Tibial artery (tissue), 4 donors: ENCODE measurements at regions not wholly inside any gene's neighbourhood (a gene's known extent, or its start where the extent isn't known, plus 50 kb on each side); places are given as distances from the start of the nearest gene placed in this dataset.

Source experiments
- DNase-seq, 2 donors: peaks; one replicate each; pipeline ENCODE4 v3.0.0-alpha.2; 2019
- H3K27ac ChIP-seq, 2 donors: fragments of 200-600 bp; sonication (generic) in 1 of 2; 1 replicate in 1 of 2; 2 replicates in 1 of 2; pipeline ENCODE4 v1.5.1; 2018 to 2019; ENCODE audit warnings: mild to moderate bottlenecking in 1 of 2
- H3K27me3 ChIP-seq, 2 donors: fragments of 200-600 bp; sonication (generic) in 1 of 2; one replicate each; pipeline versions ENCODE4 v1.5.1 to v1.6.0; 2016 to 2019
- H3K36me3 ChIP-seq, 3 donors: fragments of 200-600 bp; sonication (generic) in 2 of 3; one replicate each; pipeline ENCODE4 v1.5.1; 2016 to 2019; ENCODE audit warnings: mild to moderate bottlenecking in 2 of 3
- H3K4me1 ChIP-seq, 4 donors: fragments of 200-600 bp; sonication (generic) in 2 of 4; 1 replicate in 3 of 4; 2 replicates in 1 of 4; pipeline ENCODE4 v1.5.1; 2016 to 2019
- H3K4me3 ChIP-seq, 2 donors: fragments of 200-600 bp; sonication (generic) in 1 of 2; 1 replicate in 1 of 2; 2 replicates in 1 of 2; pipeline ENCODE4 v1.5.1; 2018 to 2019; ENCODE audit warnings: mild to moderate bottlenecking in 2 of 2
- H3K9me3 ChIP-seq, 3 donors: fragments of 200-600 bp; sonication (generic) in 1 of 3; one replicate each; pipeline ENCODE4 v1.5.1; 2016 to 2019
- intact Hi-C: fragments of 100-400 bp; cut with DNase I; formaldehyde crosslinking; loops from one replicate; pipeline ENCODE4 v1.15.0; 2023; ENCODE audit warnings: low total_unique reads
- TF ChIP-seq, protein P1 (sequence below), 2 experiments: fragments of 200-600 bp in 1 of 2; fragments of 450-650 bp in 1 of 2; IDR thresholded peaks; one replicate each; pipeline ENCODE4 v1.5.1; 2017 to 2019; ENCODE audit warnings: antibody characterized with exemption in 2 of 2, mild to moderate bottlenecking in 1 of 2, moderate library complexity in 1 of 2

DNA sequence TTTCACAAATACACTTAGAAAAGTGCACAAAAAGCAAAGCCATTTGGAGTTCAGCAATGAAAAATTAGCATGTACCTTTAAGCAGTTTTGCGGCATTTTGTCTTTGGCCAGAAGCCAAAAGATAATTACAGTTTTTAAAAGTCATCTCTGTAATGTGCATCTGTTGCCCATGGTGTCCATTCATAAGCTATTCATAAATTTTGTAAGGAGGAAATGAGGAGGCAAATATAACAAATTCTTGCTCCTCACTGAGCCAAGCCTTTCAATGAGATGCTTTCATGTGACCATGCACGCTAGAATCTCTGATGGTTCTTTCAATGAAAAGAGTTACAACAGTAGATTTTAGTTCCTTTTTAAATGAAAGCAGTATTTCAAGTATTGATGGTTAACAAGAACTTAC, 247.1 kb upstream of the MON1B start:
- Histone ChIP-seq H3K9me3 (no peaks in the 10 kb centered on the region), H3K36me3 (no peaks in the 10 kb centered on the region), H3K4me1 (no peaks in the 10 kb centered on the region), H3K27ac (no peak overlapping the region), H3K4me3 (no peak overlapping the region), H3K27me3 (no peaks in the 10 kb centered on the region)
- intact Hi-C loops: no loop called here
- TF ChIP-seq, protein P1, sequence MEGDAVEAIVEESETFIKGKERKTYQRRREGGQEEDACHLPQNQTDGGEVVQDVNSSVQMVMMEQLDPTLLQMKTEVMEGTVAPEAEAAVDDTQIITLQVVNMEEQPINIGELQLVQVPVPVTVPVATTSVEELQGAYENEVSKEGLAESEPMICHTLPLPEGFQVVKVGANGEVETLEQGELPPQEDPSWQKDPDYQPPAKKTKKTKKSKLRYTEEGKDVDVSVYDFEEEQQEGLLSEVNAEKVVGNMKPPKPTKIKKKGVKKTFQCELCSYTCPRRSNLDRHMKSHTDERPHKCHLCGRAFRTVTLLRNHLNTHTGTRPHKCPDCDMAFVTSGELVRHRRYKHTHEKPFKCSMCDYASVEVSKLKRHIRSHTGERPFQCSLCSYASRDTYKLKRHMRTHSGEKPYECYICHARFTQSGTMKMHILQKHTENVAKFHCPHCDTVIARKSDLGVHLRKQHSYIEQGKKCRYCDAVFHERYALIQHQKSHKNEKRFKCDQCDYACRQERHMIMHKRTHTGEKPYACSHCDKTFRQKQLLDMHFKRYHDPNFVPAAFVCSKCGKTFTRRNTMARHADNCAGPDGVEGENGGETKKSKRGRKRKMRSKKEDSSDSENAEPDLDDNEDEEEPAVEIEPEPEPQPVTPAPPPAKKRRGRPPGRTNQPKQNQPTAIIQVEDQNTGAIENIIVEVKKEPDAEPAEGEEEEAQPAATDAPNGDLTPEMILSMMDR (IDR thresholded peaks at IDR 0.05): no peak
- no peak for DNase-seq

- H3K36me3 ChIP-seq: no peaks in the 10 kb centered on the region
- no peaks in the 10 kb centered on the region for H3K4me1 ChIP-seq
- no peak for DNase-seq
- H3K9me3 ChIP-seq: peaks cover 0 to under 1% (median 0%) of the 10 kb centered on the region in 3 donors
- H3K27ac ChIP-seq: no peak overlapping the region
- TF ChIP-seq, protein P1 (IDR thresholded peaks at IDR 0.05): no peak
- H3K4me3 ChIP-seq: no peak overlapping the region
- H3K27me3 ChIP-seq: no peaks in the 10 kb centered on the region
- intact Hi-C loops: no loop called here
These were observed 244.1 kb upstream of the MON1B start for GRCh38 chr16:76946879-76947278.

- peaks cover 0 to 8% (median 0%) of the 10 kb centered on the region in 3 donors for H3K9me3 ChIP-seq
- H3K27ac ChIP-seq: no peak overlapping the region
- no peaks in the 10 kb centered on the region for H3K4me1 ChIP-seq
- DNase-seq: no peak
- TF ChIP-seq, protein P1 (IDR thresholded peaks at IDR 0.05): no peak
- no peaks in the 10 kb centered on the region for H3K27me3 ChIP-seq
- intact Hi-C loops: no loop called here
- H3K36me3 ChIP-seq: no peaks in the 10 kb centered on the region
- H3K4me3 ChIP-seq: no peak overlapping the region
These were observed 243.2 kb upstream of the MON1B start for GRCh38 chr16:76947749-76948148.

- Histone ChIP-seq H3K4me1 (no peaks in the 10 kb centered on the region), H3K27ac (no peak overlapping the region), H3K27me3 (no peaks in the 10 kb centered on the region), H3K36me3 (no peaks in the 10 kb centered on the region), H3K9me3 (peaks cover 0 to 8% (median 2%) of the 10 kb centered on the region in 3 donors), H3K4me3 (no peak overlapping the region)
- intact Hi-C loops: no loop called here
- TF ChIP-seq, protein P1 (IDR thresholded peaks at IDR 0.05): no peak
- no peak for DNase-seq
These were observed 235.4 kb upstream of the MON1B start for GRCh38 chr16:76955629-76956028.

- H3K27ac ChIP-seq: no peak overlapping the region
- H3K27me3 ChIP-seq: no peaks in the 10 kb centered on the region
- intact Hi-C loops: no loop called here
- H3K4me3 ChIP-seq: no peak overlapping the region
- no peaks in the 10 kb centered on the region for H3K36me3 ChIP-seq
- no peaks in the 10 kb centered on the region for H3K4me1 ChIP-seq
- peaks cover 0 to 8% (median 2%) of the 10 kb centered on the region in 3 donors for H3K9me3 ChIP-seq
- no peak for DNase-seq
- TF ChIP-seq, protein P1 (IDR thresholded peaks at IDR 0.05): no peak
These were observed 234.6 kb upstream of the MON1B start for GRCh38 chr16:76956394-76956793.

DNA sequence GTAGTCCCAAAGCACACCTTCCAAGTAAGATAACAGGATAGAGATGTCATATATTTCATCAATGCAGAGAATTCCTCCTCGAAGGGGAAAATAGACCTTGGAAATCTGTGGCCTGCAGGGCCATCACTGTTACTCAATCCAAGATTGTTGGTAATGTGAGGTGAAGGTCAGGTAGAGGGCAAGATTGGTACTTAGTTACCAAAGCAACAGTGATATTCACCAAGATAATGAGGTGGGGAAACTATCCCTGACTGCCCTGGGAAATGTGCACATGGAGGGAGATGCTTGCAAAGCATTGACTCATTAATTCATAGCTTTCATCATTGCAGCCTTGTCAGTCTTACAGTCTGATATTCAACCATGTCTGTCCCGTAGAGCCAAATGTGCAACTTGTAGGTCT, 234.1 kb upstream of the MON1B start:
- Histone ChIP-seq H3K36me3 (no peaks in the 10 kb centered on the region), H3K27me3 (no peaks in the 10 kb centered on the region), H3K9me3 (peaks cover 0 to 7% (median 2%) of the 10 kb centered on the region in 3 donors), H3K4me1 (no peaks in the 10 kb centered on the region), H3K4me3 (no peak overlapping the region), H3K27ac (no peak overlapping the region)
- no peak for DNase-seq
- TF ChIP-seq, protein P1 (IDR thresholded peaks at IDR 0.05): no peak
- intact Hi-C loops: no loop called here
